NCI-H1417 treated with DMSO at 0.1 percent for 48 hours (cell line): ENCODE measurements at regions not wholly inside any gene's neighbourhood (a gene's known extent, or its start where the extent isn't known, plus 50 kb on each side); places are given as distances from the start of the nearest gene placed in this dataset.
"Not testable (repeated sequence)": the region's sequence is repeated elsewhere in the genome, so short reads cannot be mapped to it uniquely, and the experiment has no call there.

ENCODE experiments used
- DNase-seq: peaks from one replicate; lab custom pipeline; 2025; lab: John Stamatoyannopoulos, UW

GRCh38 chr2:219726916-219727315, 99.5 kb downstream of the SLC4A3 start:
- no peak for DNase-seq

- DNase-seq, result no peak
Observed at GRCh38 chr2:219727771-219728429, 100.5 kb downstream of the SLC4A3 start.

GRCh38 chr2:219728991-219729487, 101.6 kb downstream of the SLC4A3 start:
- no peak for DNase-seq

GRCh38 chr2:219731173-219731572, 103.7 kb downstream of the SLC4A3 start:
- DNase-seq, result no peak

DNA sequence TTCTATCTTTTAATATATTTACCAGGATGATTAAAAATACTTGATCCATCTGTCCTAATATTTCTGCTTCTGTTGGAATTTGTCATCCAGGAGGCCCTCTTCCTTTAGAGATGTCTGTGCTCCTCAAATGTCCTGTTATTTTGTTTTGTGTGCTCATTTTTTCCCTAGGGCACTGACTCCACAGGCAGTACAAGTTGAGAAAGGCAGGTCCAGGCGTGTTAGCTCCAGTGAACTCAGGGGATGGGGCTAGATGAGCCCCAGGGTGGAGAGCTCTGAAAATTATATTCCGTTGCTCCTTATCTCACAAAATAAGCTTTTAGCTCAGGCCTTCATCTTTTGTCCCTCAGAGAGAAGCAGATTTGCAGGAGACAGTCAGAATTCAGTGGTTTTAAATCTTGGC, 105.7 kb downstream of the SLC4A3 start:
- no peak for DNase-seq

GRCh38 chr2:219733746-219734145, 106.3 kb downstream of the SLC4A3 start:
- DNase-seq, result no peak

DNA sequence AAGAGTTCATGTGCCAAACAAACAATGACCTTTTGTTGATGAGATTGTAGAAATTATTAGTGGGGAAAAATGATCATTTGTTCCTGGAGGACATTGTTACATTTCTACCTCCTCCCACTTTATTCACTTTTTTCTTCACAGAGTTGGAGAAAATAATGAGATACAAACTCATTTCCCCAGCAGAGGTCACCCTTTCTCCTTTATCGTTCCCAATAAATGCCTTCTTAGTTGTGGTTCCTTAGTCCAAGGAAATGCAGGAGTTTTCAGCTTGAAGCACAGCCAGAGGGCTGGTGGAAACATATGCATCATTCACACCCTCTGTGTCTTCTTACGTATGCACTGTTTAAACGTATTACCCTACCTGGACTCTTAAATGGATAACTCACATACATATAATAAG, 108.8 kb downstream of the SLC4A3 start:
- peak; percentile 45 for DNase-seq

- DNase-seq, result no peak
Observed at GRCh38 chr2:219737270-219737691, 109.9 kb downstream of the SLC4A3 start.

GRCh38 chr2:219739066-219739465, 111.6 kb downstream of the SLC4A3 start:
- DNase-seq, result no peak

DNA sequence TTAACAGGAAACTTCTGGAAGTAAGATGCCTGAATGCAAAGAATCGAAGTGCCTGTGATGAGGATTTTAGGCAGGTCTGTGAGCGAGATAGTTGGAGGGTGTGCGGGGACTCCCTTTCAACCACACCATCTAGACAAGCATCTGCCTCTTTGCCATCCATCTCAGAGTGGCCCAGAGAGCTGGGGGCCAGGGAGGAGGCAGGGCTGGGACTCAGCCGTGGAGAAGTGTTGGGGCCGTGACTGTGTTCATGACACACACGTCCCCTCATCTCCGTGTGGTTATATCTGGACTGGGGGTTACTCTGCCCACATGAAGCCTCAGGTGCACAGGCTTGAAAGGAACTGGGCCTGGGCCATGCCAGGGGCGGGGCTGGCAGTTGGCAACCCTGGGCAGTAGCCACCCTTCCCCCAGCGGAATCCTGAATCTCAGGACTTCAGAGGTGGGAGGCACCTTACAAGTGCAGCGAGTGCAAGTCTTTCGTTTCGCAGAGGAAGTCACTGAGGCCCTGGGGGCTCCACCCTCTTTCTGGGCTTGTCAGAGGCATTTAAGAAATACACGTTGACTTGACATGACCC, 112.5 kb downstream of the SLC4A3 start:
- no peak for DNase-seq

DNA sequence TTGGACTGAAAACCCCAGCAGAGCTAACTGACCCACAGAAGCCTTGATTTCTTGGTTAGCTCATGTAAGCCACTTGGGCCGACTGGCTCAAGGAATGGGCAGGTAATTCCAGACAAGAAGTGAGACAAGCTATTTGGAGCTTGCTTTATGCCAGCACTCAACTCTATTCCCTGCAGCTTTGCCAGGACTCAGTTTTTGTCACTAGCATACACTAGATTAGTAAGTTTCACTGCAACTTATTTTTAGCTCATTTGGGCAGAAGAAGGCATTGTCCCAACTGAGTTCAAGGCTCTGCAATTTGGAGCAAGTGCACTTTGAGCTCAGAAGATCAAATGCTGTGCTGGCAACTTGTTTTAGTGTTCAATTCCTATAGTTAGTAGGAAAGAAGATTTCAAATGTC, 116.1 kb downstream of the SLC4A3 start:
- no peak for DNase-seq

GRCh38 chr2:219744066-219744465, 116.6 kb downstream of the SLC4A3 start:
- no peak for DNase-seq

GRCh38 chr2:219744600-219744999, 117.2 kb downstream of the SLC4A3 start:
- no peak for DNase-seq

- no peak for DNase-seq
Observed at GRCh38 chr2:219747637-219748036, 120.2 kb downstream of the SLC4A3 start.

GRCh38 chr2:219748671-219749570, 121.5 kb downstream of the SLC4A3 start:
- DNase-seq, result no peak

DNA sequence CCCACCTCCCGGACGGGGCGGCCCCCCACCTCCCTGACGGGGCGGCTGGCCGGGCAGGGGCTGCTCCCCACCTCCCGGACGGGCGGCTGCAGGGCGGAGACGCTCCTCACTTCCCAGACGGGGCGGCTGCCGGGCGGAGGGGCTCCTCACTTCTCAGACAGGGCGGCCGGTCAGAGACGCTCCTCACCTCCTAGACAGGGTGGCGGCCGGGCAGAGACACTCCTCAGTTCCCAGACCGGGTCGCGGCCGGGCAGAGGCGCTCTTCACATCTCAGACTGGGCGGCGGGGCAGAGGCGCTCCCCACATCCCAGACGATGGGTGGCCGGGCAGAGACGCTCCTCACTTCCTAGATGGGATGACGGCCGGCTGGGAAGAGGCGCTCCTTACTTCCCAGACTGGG, 123.7 kb downstream of the SLC4A3 start:
- not testable (repeated sequence) for DNase-seq

GRCh38 chr2:219752726-219753125, 125.3 kb downstream of the SLC4A3 start:
- no peak for DNase-seq

- no peak for DNase-seq
Observed at GRCh38 chr2:219758907-219759680, 131.7 kb downstream of the SLC4A3 start.

DNA sequence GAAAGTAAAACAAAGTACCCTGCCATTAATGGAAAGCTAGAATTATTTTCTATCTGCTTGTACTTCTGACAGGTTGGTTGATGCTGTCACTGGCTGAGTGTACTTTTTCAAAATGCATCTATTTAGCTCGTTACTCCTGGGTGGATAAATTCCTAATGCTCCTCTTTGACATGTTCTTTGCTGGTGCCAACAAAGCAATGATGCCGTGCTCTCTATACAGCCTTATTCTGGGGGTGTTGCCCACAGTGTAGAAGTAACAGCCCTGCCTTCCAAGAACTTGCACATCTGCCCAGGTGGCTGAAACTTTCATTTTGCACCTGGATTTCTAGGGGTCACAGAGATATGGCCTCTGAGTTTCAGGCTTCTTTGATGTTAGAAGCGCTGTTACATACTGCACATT, 132.4 kb downstream of the SLC4A3 start:
- DNase-seq, result no peak

DNA sequence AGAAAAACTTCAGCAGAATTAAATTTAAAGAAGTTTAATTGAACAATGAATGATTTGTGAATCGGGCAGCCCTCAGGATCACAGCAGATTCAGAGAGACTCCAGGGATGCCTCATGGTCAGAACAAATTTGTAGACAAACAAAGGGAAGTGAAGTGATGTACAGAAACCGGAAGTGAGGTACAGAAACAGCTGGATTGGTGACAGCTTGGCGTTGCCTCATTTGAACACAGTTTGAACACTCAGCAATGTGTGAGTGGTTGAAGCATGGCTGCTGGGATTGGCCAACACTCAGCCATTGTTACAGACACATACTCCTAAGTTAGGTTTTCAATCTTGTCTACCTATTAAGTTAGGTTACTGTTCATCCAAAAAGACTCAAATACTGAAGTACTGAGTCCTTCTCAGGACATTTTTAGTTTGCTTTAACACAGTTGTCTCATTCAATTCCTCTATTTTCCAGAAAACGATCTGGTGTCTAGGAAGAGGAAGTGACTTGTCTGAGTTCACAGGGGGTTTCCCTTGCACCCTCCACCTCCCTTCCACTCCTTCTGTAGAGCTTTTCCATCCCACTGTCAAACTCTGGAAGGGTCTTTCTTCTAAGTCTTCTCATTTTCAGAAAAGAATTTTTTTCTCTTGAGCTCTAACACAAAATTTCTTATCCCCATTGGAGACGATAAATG, 137.9 kb downstream of the SLC4A3 start:
- DNase-seq, result no peak

DNA sequence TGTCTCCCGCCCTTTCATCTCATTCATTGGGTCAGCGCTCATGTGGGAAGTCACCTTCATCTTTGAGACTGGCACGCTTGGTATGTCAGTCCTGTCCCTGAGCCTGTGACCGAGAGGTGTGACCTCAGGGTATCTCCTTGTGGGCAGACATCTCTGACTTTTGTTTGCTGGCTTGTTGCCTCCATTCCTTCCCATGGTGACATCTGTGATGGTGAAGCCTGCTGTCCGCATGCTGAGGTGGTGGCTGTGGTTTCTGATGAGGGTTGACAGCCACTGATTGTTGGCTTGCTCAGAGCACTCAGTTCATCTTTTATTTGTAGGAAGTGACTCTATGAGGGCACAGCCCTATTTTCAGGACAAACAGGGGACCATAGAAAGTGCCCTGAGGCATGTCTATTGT, 139.2 kb downstream of the SLC4A3 start:
- no peak for DNase-seq
